ENCODE measurements at regions not wholly inside any gene's neighbourhood (a gene's known extent, or its start where the extent isn't known, plus 50 kb on each side); places are given as distances from the start of the nearest gene placed in this dataset.

DNA sequence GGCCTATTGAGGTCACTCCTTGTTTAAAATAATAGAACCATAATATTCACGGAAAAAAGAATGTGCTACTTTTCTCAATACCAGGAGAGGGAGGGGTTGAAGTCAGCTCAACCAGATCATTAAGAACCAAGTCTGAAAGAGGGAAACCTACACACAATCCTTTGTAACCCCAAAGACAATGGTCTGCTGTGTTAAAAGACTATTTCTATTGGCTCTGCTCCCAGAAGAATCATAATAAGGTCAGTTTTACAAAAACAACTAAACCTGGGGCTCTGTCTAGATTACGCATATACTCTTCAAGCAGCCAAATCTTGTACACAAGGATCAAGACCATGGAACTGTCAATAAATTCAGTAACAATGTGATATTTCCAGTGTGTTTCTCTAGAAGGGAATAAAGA lies 177.2 kb upstream of the CRIM1 start:
- TF ChIP-seq CTCF (IDR thresholded peaks at IDR 0.05; ENCODE audit: low read depth, low read length, missing control alignments) = no peak
- no peak for DNase-seq (ENCODE audit: extremely low read depth, low read depth)
- no peak overlapping the region for H3K4me3 ChIP-seq (replicated peaks; ENCODE audit: low read depth, low read length)

GRCh38 chr2:36177282-36177681 lies 178.3 kb upstream of the CRIM1 start:
- H3K4me3 ChIP-seq (replicated peaks; ENCODE audit: low read depth, low read length) = no peak overlapping the region
- no peak for DNase-seq (ENCODE audit: extremely low read depth, low read depth)
- no peak for TF ChIP-seq CTCF (IDR thresholded peaks at IDR 0.05; ENCODE audit: low read depth, low read length, missing control alignments)

DNA sequence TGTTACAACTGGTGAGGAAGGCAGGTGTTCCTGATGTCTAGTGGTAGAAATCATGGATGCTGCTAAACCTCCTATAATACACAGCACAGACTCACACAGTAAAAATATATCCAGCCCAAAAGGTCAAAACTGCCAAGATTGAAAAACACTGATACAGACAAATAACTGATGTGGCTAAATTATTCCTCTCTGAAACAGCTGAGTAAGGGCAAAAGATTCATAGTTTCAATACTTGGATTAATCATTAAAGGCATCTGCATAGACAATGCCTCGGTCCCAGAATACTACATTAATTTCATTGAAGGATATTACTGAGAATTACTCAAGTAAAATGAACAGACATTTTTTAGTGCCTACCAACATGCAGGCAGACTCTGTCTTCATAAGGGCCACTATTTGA lies 180.7 kb upstream of the CRIM1 start:
- TF ChIP-seq CTCF (IDR thresholded peaks at IDR 0.05; ENCODE audit: low read depth, low read length, missing control alignments) = no peak
- DNase-seq (ENCODE audit: extremely low read depth, low read depth) = no peak
- no peak overlapping the region for H3K4me3 ChIP-seq (replicated peaks; ENCODE audit: low read depth, low read length)

GRCh38 chr2:36173760-36174404 lies 181.7 kb upstream of the CRIM1 start:
- no peak for TF ChIP-seq CTCF (IDR thresholded peaks at IDR 0.05; ENCODE audit: low read depth, low read length, missing control alignments)
- DNase-seq (ENCODE audit: extremely low read depth, low read depth) = no peak
- H3K4me3 ChIP-seq (replicated peaks; ENCODE audit: low read depth, low read length) = no peak overlapping the region

DNA sequence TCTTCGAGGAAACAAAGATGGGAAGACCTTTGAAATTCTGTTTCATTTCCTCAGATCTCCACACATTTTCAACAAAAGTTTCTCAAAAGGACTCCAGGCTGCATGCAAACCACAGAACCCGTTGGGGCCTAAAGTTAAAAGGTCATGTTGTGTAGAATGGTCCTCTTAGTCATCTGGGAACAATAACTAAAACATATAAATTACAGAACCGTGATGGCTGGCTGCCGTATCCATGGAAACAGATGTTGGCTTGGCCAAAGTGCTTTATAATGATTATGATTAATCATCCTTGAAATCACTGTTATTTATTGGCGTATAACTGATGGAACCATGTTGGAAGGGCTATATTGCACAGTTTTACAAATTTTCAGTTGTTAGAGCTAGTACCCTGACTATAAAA lies 182.8 kb upstream of the CRIM1 start:
- no peak for TF ChIP-seq CTCF (IDR thresholded peaks at IDR 0.05; ENCODE audit: low read depth, low read length, missing control alignments)
- DNase-seq (ENCODE audit: extremely low read depth, low read depth) = no peak
- no peak overlapping the region for H3K4me3 ChIP-seq (replicated peaks; ENCODE audit: low read depth, low read length)

GRCh38 chr2:36170805-36171204 lies 184.8 kb upstream of the CRIM1 start:
- no peak for TF ChIP-seq CTCF (IDR thresholded peaks at IDR 0.05; ENCODE audit: low read depth, low read length, missing control alignments)
- H3K4me3 ChIP-seq (replicated peaks; ENCODE audit: low read depth, low read length) = no peak overlapping the region
- DNase-seq (ENCODE audit: extremely low read depth, low read depth) = no peak

GRCh38 chr2:36169843-36170242 lies 185.7 kb upstream of the CRIM1 start:
- no peak for TF ChIP-seq CTCF (IDR thresholded peaks at IDR 0.05; ENCODE audit: low read depth, low read length, missing control alignments)
- H3K4me3 ChIP-seq (replicated peaks; ENCODE audit: low read depth, low read length) = no peak overlapping the region
- DNase-seq (ENCODE audit: extremely low read depth, low read depth) = no peak

Data from HFF-Myc (cell line).